Activated CD4-positive, alpha-beta T cell treated with anti-CD3 and anti-CD28 coated beads, Interleukin-10, Interleukin-2, amounts not matched to agents 100 ng/mL and 50 ng/mL, durations not matched to agents 16 hours and 8 hours (primary cell): ENCODE measurements at regions not wholly inside any gene's neighbourhood (a gene's known extent, or its start where the extent isn't known, plus 50 kb on each side); places are given as distances from the start of the nearest gene placed in this dataset.
"Not testable (repeated sequence)": the region's sequence is repeated elsewhere in the genome, so short reads cannot be mapped to it uniquely, and the experiment has no call there.

ENCODE experiments used
- DNase-seq: peaks from one replicate; pipeline ENCODE4 v3.0.0-alpha.2; 2020

- DNase-seq: not testable (repeated sequence)
Observed at GRCh38 chr5:1576851-1577250, 53.1 kb upstream of the LPCAT1 start.

- not testable (repeated sequence) for DNase-seq
Observed at GRCh38 chr5:1575991-1576714, 52.4 kb upstream of the LPCAT1 start.

DNA sequence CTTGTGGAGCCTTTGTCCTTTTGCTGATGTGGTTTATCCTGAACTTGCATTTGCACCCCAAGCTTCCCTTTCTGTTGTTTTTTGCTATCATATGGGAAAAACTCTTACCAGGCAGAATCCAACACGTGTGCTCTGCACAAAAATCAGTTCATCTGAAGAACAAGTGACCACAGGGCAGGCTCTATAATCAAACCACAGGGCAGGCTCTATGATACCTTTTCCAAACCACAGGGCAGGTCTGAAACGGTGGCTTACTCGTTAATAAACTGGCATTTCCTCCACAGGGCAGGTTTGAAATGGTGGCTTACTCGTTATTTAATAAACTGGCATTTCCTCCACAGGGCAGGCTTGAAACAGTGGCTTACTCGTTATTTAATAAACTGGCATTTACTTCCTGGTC is 51.7 kb upstream of the LPCAT1 start:
- not testable (repeated sequence) for DNase-seq

- not testable (repeated sequence) for DNase-seq
Observed at GRCh38 chr5:1574023-1574318, 50.2 kb upstream of the LPCAT1 start.

DNA sequence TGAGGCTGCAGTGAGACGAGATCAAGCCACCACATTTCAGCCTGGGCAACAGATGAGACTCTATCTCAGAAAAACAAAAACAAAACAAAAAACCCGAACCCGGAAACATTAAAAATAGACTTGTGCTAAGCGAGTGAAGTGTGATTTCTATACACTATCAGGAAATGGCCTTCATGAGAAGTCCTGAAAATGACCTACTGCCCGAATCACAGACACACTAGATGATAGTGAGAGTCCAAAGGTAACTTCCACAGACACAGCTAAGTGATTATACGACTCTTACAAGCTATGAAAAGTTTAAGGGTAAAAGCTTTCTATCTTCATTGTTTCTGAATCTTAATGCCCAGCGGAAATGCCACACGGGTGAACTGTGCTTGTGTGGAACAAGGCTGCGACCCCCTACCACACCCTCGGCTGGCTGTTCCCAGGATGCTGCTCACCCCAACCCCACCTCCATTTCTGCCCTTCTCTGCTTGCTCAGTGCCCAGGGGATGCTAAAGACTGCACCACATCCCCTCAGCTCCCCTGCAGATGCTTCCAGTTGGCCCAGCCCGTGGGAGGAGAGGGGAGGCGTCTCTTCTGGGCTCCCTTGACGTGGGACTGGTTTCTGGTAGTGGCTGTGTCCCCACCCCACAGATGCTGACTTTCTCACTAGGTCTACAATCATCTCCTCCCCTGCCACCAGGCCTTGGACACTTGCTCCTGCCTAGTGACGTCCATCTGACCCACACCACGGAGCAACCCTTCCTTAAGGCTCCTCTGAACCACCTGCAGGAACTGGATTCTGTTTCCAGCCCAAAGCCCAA is 49.7 kb upstream of the LPCAT1 start:
- not testable (repeated sequence) for DNase-seq
